IMR-90 (cell line): ENCODE measurements at regions not wholly inside any gene's neighbourhood (a gene's known extent, or its start where the extent isn't known, plus 50 kb on each side); places are given as distances from the start of the nearest gene placed in this dataset.

Experiments used
- ATAC-seq: fragments of 200-7000 bp; cut with Tn5 transposase; 2 replicates; pipeline ENCODE4 v1.9.1; 2020; ENCODE audit warnings: low read depth, mild to moderate bottlenecking, moderate library complexity
- BruUV-seq: library from RNA; stranded (reverse); fragments of 400-500 nt; replicated peaks from 2 replicates; lab custom pipeline; 2021; lab: Mats Ljungman, UMichigan
- CTCF ChIA-PET: fragments of 300-600 bp; formaldehyde crosslinking; extraction: SDS; loops from one replicate; lab custom pipeline; 2021; ENCODE audit warnings: antibody characterized with exemption; lab: Yijun Ruan, JAX
- POLR2A ChIA-PET: fragments of 300-600 bp; sonication (Branson Sonifier 250); formaldehyde crosslinking; loops from one replicate; lab custom pipeline; 2022; ENCODE audit warnings: antibody characterized with exemption; ENCODE audit not compliant: unreplicated experiment; lab: Charles Lee
- DNase-seq: peaks from one replicate; pipeline ENCODE4 v3.0.0; 2013
- H2AFZ ChIP-seq: replicated peaks from 2 replicates; pipeline ENCODE3; 2013; ENCODE audit warnings: low read length, mild to moderate bottlenecking; ENCODE audit not compliant: poor library complexity
- H2AK5ac ChIP-seq: 2 replicates; pipeline ENCODE4 v1.6.1; 2013; ENCODE audit warnings: low read depth, low read length, inconsistent platforms
- H2AK9ac ChIP-seq: replicated peaks from 2 replicates; pipeline ENCODE3; 2013; ENCODE audit warnings: mild to moderate bottlenecking, low read depth, low read length, moderate library complexity; ENCODE audit not compliant: poor library complexity
- H2BK120ac ChIP-seq: 2 replicates; pipeline ENCODE4 v1.6.1; 2013; ENCODE audit warnings: low read depth, low read length, inconsistent platforms
- H2BK15ac ChIP-seq: 3 replicates; pipeline ENCODE4 v1.6.1; 2013; ENCODE audit warnings: low read depth, low read length, inconsistent platforms
- H2BK20ac ChIP-seq: 2 replicates; pipeline ENCODE4 v1.6.1; 2013; ENCODE audit warnings: low read depth, mild to moderate bottlenecking, inconsistent platforms, low read length, moderate library complexity
- H2BK5ac ChIP-seq: 2 replicates; pipeline ENCODE4 v1.6.1; 2013; ENCODE audit warnings: mild to moderate bottlenecking, low read depth, low read length, inconsistent platforms; ENCODE audit not compliant: poor library complexity, severe bottlenecking
- H3K14ac ChIP-seq: replicated peaks from 2 replicates; pipeline ENCODE4 v1.6.1; 2013; ENCODE audit warnings: low read depth, low read length, inconsistent platforms
- H3K18ac ChIP-seq: 2 replicates; pipeline ENCODE4 v1.6.1; 2013; ENCODE audit warnings: low read depth, low read length, control low read depth
- H3K23ac ChIP-seq: 2 replicates; pipeline ENCODE4 v1.6.1; 2013; ENCODE audit warnings: low read depth, low read length, inconsistent platforms
- H3K27ac ChIP-seq: 2 replicates; pipeline ENCODE4 v1.5.1; 2013; ENCODE audit warnings: mild to moderate bottlenecking, control low read depth, low read length; ENCODE audit not compliant: insufficient read depth
- H3K27me3 ChIP-seq: 2 replicates; pipeline ENCODE4 v1.6.1; 2013; ENCODE audit warnings: low read length; ENCODE audit not compliant: control insufficient read depth, insufficient read depth
- H3K36me3 ChIP-seq: 2 replicates; pipeline ENCODE4 v1.6.1; 2013; ENCODE audit warnings: low read length, mixed read lengths; ENCODE audit not compliant: control insufficient read depth, insufficient read depth
- H3K4ac ChIP-seq: 2 replicates; pipeline ENCODE4 v1.6.1; 2013; ENCODE audit warnings: low read depth, low read length, inconsistent platforms
- H3K4me1 ChIP-seq: 2 replicates; pipeline ENCODE4 v1.6.1; 2013; ENCODE audit warnings: low read length, mixed read lengths; ENCODE audit not compliant: control insufficient read depth, insufficient read depth
- H3K4me2 ChIP-seq: 2 replicates; pipeline ENCODE4 v1.6.1; 2013; ENCODE audit warnings: low read depth, mild to moderate bottlenecking, control low read depth, low read length, moderate library complexity
- H3K4me3 ChIP-seq: 2 replicates; pipeline ENCODE4 v1.5.1; 2013; ENCODE audit warnings: low read depth, mild to moderate bottlenecking, control low read depth, low read length, moderate library complexity; ENCODE audit not compliant: insufficient read depth
- H3K56ac ChIP-seq: 2 replicates; pipeline ENCODE4 v1.6.1; 2013; ENCODE audit warnings: low read length, inconsistent platforms; ENCODE audit not compliant: insufficient read depth; ENCODE audit errors: extremely low read depth
- H3K79me1 ChIP-seq, 2 experiments: 2 replicates each; pipeline ENCODE4 v1.6.1; 2013; ENCODE audit warnings: low read length in 2 of 2, inconsistent platforms in 1 of 2, low read depth in 1 of 2
- H3K9ac ChIP-seq: 2 replicates; pipeline ENCODE4 v1.6.1; 2013; ENCODE audit warnings: low read depth, low read length, control low read depth
- H3K9me1 ChIP-seq: 2 replicates; pipeline ENCODE4 v1.6.1; 2013; ENCODE audit warnings: low read length, inconsistent platforms; ENCODE audit not compliant: insufficient read depth
- H3K9me3 ChIP-seq: 2 replicates; pipeline ENCODE4 v1.6.1; 2013; ENCODE audit warnings: low read length; ENCODE audit not compliant: control insufficient read depth, insufficient read depth
- H4K20me1 ChIP-seq: 2 replicates; pipeline ENCODE4 v1.6.1; 2013; ENCODE audit warnings: low read length, inconsistent platforms; ENCODE audit not compliant: insufficient read depth
- H4K5ac ChIP-seq: 2 replicates; pipeline ENCODE4 v1.6.1; 2013; ENCODE audit warnings: mild to moderate bottlenecking, low read depth, low read length, control low read depth
- H4K8ac ChIP-seq, 2 experiments: 2 replicates each; pipeline ENCODE4 v1.6.1; 2013; ENCODE audit warnings: low read depth in 2 of 2, low read length in 2 of 2, control low read depth in 1 of 2, inconsistent platforms in 1 of 2
- H4K91ac ChIP-seq: 2 replicates; pipeline ENCODE4 v1.6.1; 2013; ENCODE audit warnings: low read depth, low read length, inconsistent platforms; ENCODE audit not compliant: insufficient read depth
- BHLHE40 ChIP-seq: fragments of 150-350 bp; IDR thresholded peaks from 2 replicates; pipeline ENCODE4 v1.6.1; 2016; ENCODE audit warnings: mild to moderate bottlenecking, low read depth, low read length
- CEBPB ChIP-seq: IDR thresholded peaks from 2 replicates; pipeline ENCODE4 v1.6.1; 2012; ENCODE audit warnings: low read depth, low read length, improper control_type of control experiment
- CHD1 ChIP-seq: IDR thresholded peaks from 2 replicates; pipeline ENCODE4 v1.6.1; 2012; ENCODE audit warnings: low read depth, low read length, improper control_type of control experiment
- FOS ChIP-seq: fragments of 150-350 bp; IDR thresholded peaks from 2 replicates; pipeline ENCODE4 v1.6.1; 2016; ENCODE audit warnings: low read depth, low read length
- MAFK ChIP-seq: IDR thresholded peaks from 2 replicates; pipeline ENCODE4 v1.6.1; 2012; ENCODE audit warnings: low read depth, low read length, improper control_type of control experiment
- MAZ ChIP-seq: IDR thresholded peaks from 2 replicates; pipeline ENCODE4 v1.6.1; 2012; ENCODE audit warnings: low read depth, mild to moderate bottlenecking, low read length, improper control_type of control experiment, moderate library complexity, borderline replicate concordance
- MXI1 ChIP-seq: IDR thresholded peaks from 2 replicates; pipeline ENCODE4 v1.6.1; 2012; ENCODE audit warnings: low read depth, mild to moderate bottlenecking, low read length, moderate library complexity, borderline replicate concordance
- NFE2L2 ChIP-seq: fragments of 150-350 bp; IDR thresholded peaks from 2 replicates; pipeline ENCODE4 v1.6.1; 2016; ENCODE audit warnings: low read depth, mild to moderate bottlenecking, low read length
- POLR2A ChIP-seq: IDR thresholded peaks from 2 replicates; pipeline ENCODE4 v1.6.1; 2012; ENCODE audit warnings: mild to moderate bottlenecking, low read depth, low read length
- RFX5 ChIP-seq: IDR thresholded peaks from 2 replicates; pipeline ENCODE4 v1.8.0; 2012; ENCODE audit warnings: low read depth, mild to moderate bottlenecking, low read length, moderate library complexity
- SMC3 ChIP-seq: fragments of 150-350 bp; IDR thresholded peaks from 2 replicates; pipeline ENCODE4 v1.6.1; 2016; ENCODE audit warnings: low read depth, mild to moderate bottlenecking, antibody characterized with exemption, low read length, moderate library complexity
- WGBS, 2 experiments: methylation state at CpG; one replicate each; pipeline versions ENCODE4 v1.1.5 to v1.1.7; 2013; ENCODE audit warnings: missing lambda C conversion rate in 2 of 2; ENCODE audit not compliant: insufficient read length in 1 of 2; ENCODE audit errors: extremely low coverage in 2 of 2; 5-methylcytosine and 5-hydroxymethylcytosine counted together
- dilution Hi-C: fragments of 300-500 bp; cut with HindIII; formaldehyde crosslinking; loops from one replicate; pipeline ENCODE4 v1.14.3; 2018; ENCODE audit warnings: low sequenced_read_pairs; ENCODE audit not compliant: unreplicated experiment
- in situ Hi-C: fragments of 300-500 bp; cut with MboI; formaldehyde crosslinking; loops from 3 replicates; pipeline ENCODE4 v1.14.3; 2019; ENCODE audit warnings: low sequenced_read_pairs, inconsistent platforms, mixed read lengths
- intact Hi-C: fragments of 100-400 bp; cut with micrococcal nuclease; formaldehyde crosslinking; loops from 2 replicates; pipeline ENCODE4 v1.10.0; 2022
- TF ChIP-seq, protein P1 (sequence below): fragments of 150-350 bp; IDR thresholded peaks from 2 replicates; pipeline ENCODE4 v1.6.1; 2016; ENCODE audit warnings: low read depth, mild to moderate bottlenecking, low read length, moderate library complexity, borderline replicate concordance
- TF ChIP-seq, protein P2 (sequence below): conservative IDR thresholded peaks from 2 replicates; pipeline ENCODE4 v1.5.1; 2012; ENCODE audit warnings: mild to moderate bottlenecking, low read depth, low read length, improper control_type of control experiment

DNA sequence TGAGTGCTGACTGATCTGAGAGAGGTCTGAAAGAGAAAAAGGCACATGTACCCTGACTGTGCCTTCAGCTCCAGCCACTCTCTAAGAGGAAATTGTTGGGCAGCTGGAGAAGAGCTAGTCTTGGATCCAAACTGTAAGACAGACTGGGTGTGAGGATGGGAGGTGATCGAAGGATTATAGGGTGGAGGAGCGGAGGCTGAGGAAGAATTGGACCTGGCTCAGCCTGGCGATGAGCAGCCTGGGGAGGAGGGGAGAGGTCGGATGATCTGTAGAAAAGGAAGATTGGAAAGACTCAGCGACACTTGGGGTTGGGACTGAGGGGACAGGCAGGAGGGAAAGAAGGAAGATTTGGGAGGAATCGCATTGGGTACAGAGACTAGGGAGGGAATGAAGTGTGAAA is 98.6 kb upstream of the SLC25A48 start:
- no peak overlapping the region for H2BK15ac ChIP-seq
- H3K4ac ChIP-seq: no peak overlapping the region
- H4K8ac ChIP-seq: no peak overlapping the region
- ATAC-seq (no peak), DNase-seq (no peak)
- no peaks in the 10 kb centered on the region for H3K4me1 ChIP-seq
- H2BK120ac ChIP-seq: no peak overlapping the region
- no peak overlapping the region for H4K91ac ChIP-seq
- in situ Hi-C loops: no loop called here
- no peak overlapping the region for H3K14ac ChIP-seq
- H3K9ac ChIP-seq: no peak overlapping the region
- no peak overlapping the region for H3K4me3 ChIP-seq
- no peak overlapping the region for H4K5ac ChIP-seq
- no peaks in the 10 kb centered on the region for H3K79me1 ChIP-seq
- no peaks in the 10 kb centered on the region for H3K9me3 ChIP-seq
- no peaks in the 10 kb centered on the region for H3K36me3 ChIP-seq
- no peak overlapping the region for H3K23ac ChIP-seq
- H2BK20ac ChIP-seq: no peak overlapping the region
- WGBS, 2 experiments: 61% methylated on average over 6 of the region's 6 CpGs; no CpG with 5 or more reads in 1 of the 2 experiments
- no peak overlapping the region for H3K56ac ChIP-seq
- no peak overlapping the region for H3K18ac ChIP-seq
- no peak overlapping the region for H2BK5ac ChIP-seq
- CTCF ChIA-PET: no interaction called here
- BruUV-seq: no TSS peak
- H3K9me1 ChIP-seq: no peaks in the 10 kb centered on the region
- no peak overlapping the region for H2AK5ac ChIP-seq
- dilution Hi-C loops: no loop called here
- no peak overlapping the region for H2AFZ ChIP-seq
- intact Hi-C loops: no loop called here
- no peak overlapping the region for H3K4me2 ChIP-seq
- POLR2A ChIA-PET: no interaction called here
- no peak overlapping the region for H3K27ac ChIP-seq
- no peak overlapping the region for H2AK9ac ChIP-seq
- TF ChIP-seq MXI1 (no peak), NFE2L2 (no peak), RFX5 (no peak), FOS (no peak), POLR2A (no peak), BHLHE40 (no peak), CEBPB (no peak), MAFK (no peak), CHD1 (no peak), SMC3 (no peak), MAZ (no peak)
- TF ChIP-seq, protein P1, sequence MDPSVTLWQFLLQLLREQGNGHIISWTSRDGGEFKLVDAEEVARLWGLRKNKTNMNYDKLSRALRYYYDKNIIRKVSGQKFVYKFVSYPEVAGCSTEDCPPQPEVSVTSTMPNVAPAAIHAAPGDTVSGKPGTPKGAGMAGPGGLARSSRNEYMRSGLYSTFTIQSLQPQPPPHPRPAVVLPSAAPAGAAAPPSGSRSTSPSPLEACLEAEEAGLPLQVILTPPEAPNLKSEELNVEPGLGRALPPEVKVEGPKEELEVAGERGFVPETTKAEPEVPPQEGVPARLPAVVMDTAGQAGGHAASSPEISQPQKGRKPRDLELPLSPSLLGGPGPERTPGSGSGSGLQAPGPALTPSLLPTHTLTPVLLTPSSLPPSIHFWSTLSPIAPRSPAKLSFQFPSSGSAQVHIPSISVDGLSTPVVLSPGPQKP: no peak
- TF ChIP-seq, protein P2, sequence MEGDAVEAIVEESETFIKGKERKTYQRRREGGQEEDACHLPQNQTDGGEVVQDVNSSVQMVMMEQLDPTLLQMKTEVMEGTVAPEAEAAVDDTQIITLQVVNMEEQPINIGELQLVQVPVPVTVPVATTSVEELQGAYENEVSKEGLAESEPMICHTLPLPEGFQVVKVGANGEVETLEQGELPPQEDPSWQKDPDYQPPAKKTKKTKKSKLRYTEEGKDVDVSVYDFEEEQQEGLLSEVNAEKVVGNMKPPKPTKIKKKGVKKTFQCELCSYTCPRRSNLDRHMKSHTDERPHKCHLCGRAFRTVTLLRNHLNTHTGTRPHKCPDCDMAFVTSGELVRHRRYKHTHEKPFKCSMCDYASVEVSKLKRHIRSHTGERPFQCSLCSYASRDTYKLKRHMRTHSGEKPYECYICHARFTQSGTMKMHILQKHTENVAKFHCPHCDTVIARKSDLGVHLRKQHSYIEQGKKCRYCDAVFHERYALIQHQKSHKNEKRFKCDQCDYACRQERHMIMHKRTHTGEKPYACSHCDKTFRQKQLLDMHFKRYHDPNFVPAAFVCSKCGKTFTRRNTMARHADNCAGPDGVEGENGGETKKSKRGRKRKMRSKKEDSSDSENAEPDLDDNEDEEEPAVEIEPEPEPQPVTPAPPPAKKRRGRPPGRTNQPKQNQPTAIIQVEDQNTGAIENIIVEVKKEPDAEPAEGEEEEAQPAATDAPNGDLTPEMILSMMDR: no peak
- H4K20me1 ChIP-seq: no peaks in the 10 kb centered on the region
- H3K27me3 ChIP-seq: peaks cover 2% of the 10 kb centered on the region; the same call in 1 of the 2 replicates
